ENCODE measurements at regions not wholly inside any gene's neighbourhood (a gene's known extent, or its start where the extent isn't known, plus 50 kb on each side); places are given as distances from the start of the nearest gene placed in this dataset.

- ATAC-seq = no peak
- Histone ChIP-seq H3K27ac (no peak overlapping the region), H3K4me1 (no peaks in the 10 kb centered on the region), H3K4me3 (no peak overlapping the region), H3K27me3 (no peaks in the 10 kb centered on the region), H3K9me3 (no peaks in the 10 kb centered on the region), H3K36me3 (no peaks in the 10 kb centered on the region)
- TF ChIP-seq CTCF (IDR thresholded peaks at IDR 0.05) (no peak), POLR2A (IDR thresholded peaks at IDR 0.05) (no peak), EP300 (IDR thresholded peaks at IDR 0.05) (no peak), POLR2AphosphoS5 (IDR thresholded peaks at IDR 0.05) (no peak)
- WGBS, 2 donors (ENCODE audit: low coverage in 1 of 2) = 47% methylated on average over 1 of the region's 1 CpG
Observed at GRCh38 chr4:159677521-159677920, 574.6 kb downstream of the RAPGEF2 start.

- Histone ChIP-seq H3K36me3 (no peaks in the 10 kb centered on the region), H3K4me1 (no peaks in the 10 kb centered on the region), H3K27ac (no peak overlapping the region), H3K27me3 (no peaks in the 10 kb centered on the region), H3K9me3 (no peaks in the 10 kb centered on the region), H3K4me3 (no peak overlapping the region)
- no peak for TF ChIP-seq CTCF (IDR thresholded peaks at IDR 0.05)
- TF ChIP-seq EP300 (IDR thresholded peaks at IDR 0.05) = no peak
- no peak for TF ChIP-seq POLR2AphosphoS5 (IDR thresholded peaks at IDR 0.05)
- no peak for TF ChIP-seq POLR2A (IDR thresholded peaks at IDR 0.05)
- ATAC-seq = no peak
- 25 to 68% methylated on average over 1 to 4 of the region's 4 CpGs for WGBS, 2 donors (ENCODE audit: low coverage in 1 of 2)
Observed at GRCh38 chr4:159682996-159683395, 580.1 kb downstream of the RAPGEF2 start.

GRCh38 chr4:159684061-159684460, 581.2 kb downstream of the RAPGEF2 start:
- WGBS, 2 donors (ENCODE audit: low coverage in 1 of 2) = 82 to 88% methylated on average over 1 of the region's 1 CpG
- no peaks in the 10 kb centered on the region for H3K27me3 ChIP-seq
- H3K4me1 ChIP-seq = no peaks in the 10 kb centered on the region
- no peak overlapping the region for H3K4me3 ChIP-seq
- no peaks in the 10 kb centered on the region for H3K36me3 ChIP-seq
- H3K27ac ChIP-seq = no peak overlapping the region
- H3K9me3 ChIP-seq = no peaks in the 10 kb centered on the region
- ATAC-seq = no peak
- TF ChIP-seq POLR2AphosphoS5 (IDR thresholded peaks at IDR 0.05) (no peak), EP300 (IDR thresholded peaks at IDR 0.05) (no peak), POLR2A (IDR thresholded peaks at IDR 0.05) (no peak), CTCF (IDR thresholded peaks at IDR 0.05) (no peak)

GRCh38 chr4:159685340-159686092, 582.6 kb downstream of the RAPGEF2 start:
- Histone ChIP-seq H3K9me3 (no peaks in the 10 kb centered on the region), H3K36me3 (no peaks in the 10 kb centered on the region), H3K27me3 (no peaks in the 10 kb centered on the region), H3K27ac (no peak overlapping the region), H3K4me1 (no peaks in the 10 kb centered on the region), H3K4me3 (no peak overlapping the region)
- TF ChIP-seq EP300 (IDR thresholded peaks at IDR 0.05) = no peak
- no peak for TF ChIP-seq POLR2AphosphoS5 (IDR thresholded peaks at IDR 0.05)
- TF ChIP-seq CTCF (IDR thresholded peaks at IDR 0.05) = no peak
- TF ChIP-seq POLR2A (IDR thresholded peaks at IDR 0.05) = no peak
- WGBS, 2 donors (ENCODE audit: low coverage in 1 of 2) = 0 to 7% methylated on average over 2 to 3 of the region's 3 CpGs
- ATAC-seq = no peak

- Histone ChIP-seq H3K27me3 (no peaks in the 10 kb centered on the region), H3K27ac (no peak overlapping the region), H3K9me3 (peaks cover 0 to 17% (median 0%) of the 10 kb centered on the region in 3 donors), H3K4me3 (no peak overlapping the region), H3K36me3 (no peaks in the 10 kb centered on the region), H3K4me1 (no peaks in the 10 kb centered on the region)
- ATAC-seq = no peak
- TF ChIP-seq CTCF (IDR thresholded peaks at IDR 0.05) (no peak), POLR2AphosphoS5 (IDR thresholded peaks at IDR 0.05) (no peak), POLR2A (IDR thresholded peaks at IDR 0.05) (no peak), EP300 (IDR thresholded peaks at IDR 0.05) (no peak)
Observed at GRCh38 chr4:159689526-159689925, 586.6 kb downstream of the RAPGEF2 start.

Data from gastroesophageal sphincter (tissue), 4 donors.